Erythroblast (primary cell): ENCODE measurements at regions not wholly inside any gene's neighbourhood (a gene's known extent, or its start where the extent isn't known, plus 50 kb on each side); places are given as distances from the start of the nearest gene placed in this dataset.
"Not testable (repeated sequence)": the region's sequence is repeated elsewhere in the genome, so short reads cannot be mapped to it uniquely, and the experiment has no call there.

Experiments
- GATA1 ChIP-seq: IDR thresholded peaks from 2 replicates; pipeline ENCODE4 v1.6.1; 2011; ENCODE audit warnings: low read depth, mild to moderate bottlenecking, control low read depth, low read length, moderate library complexity
- POLR2A ChIP-seq: IDR thresholded peaks from 2 replicates; pipeline ENCODE4 v1.6.1; 2011; ENCODE audit warnings: mild to moderate bottlenecking, low read length

DNA sequence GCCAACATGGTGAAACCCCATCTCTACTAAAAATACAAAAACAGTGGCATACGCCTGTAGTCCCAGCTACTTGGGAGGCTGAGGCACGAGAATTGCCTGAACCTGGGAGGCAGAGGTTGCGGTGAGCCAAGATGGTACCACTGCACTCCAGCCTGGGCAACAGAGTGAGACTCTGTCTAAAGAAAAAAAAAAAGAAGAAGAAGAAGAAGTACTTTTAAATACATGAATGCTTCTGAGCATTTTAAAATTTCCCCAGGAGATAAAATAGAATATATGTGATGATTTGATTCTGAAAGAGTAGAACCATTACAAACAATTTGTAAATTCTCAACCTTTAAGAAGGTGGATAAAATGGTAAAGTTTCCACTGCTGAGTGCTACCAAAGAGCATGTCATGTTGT lies 97.2 kb downstream of the PLEKHG1 start:
- not testable (repeated sequence) for TF ChIP-seq POLR2A, GATA1
